ENCODE measurements at regions not wholly inside any gene's neighbourhood (a gene's known extent, or its start where the extent isn't known, plus 50 kb on each side); places are given as distances from the start of the nearest gene placed in this dataset.

DNA sequence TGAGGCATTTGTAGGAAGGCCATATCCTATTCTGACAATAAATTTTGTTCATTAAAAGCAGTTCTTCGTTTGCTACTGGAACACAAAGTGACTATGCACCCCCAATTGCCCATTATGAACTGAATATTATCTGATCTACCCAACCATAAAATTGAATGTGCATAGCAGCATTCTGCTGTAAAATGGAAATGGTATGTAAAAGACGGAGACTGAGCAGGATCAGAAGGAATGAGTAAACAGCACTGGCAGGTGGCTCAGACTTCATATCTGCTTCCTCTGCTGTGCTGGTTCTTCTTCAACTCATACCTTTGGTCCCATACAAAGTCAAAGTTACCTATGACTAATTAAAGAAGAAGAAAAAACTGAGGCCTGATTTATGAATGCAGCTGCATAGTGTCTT lies 339.5 kb downstream of the PLA2G4A start:
- Histone ChIP-seq H3K4me1 (ENCODE audit: insufficient read depth, poor library complexity, severe bottlenecking) (no peaks in the 10 kb centered on the region), H3K27me3 (ENCODE audit: insufficient read depth, poor library complexity, severe bottlenecking) (no peaks in the 10 kb centered on the region), H3K36me3 (ENCODE audit: low read depth) (no peaks in the 10 kb centered on the region), H3K9me3 (ENCODE audit: severe bottlenecking) (no peaks in the 10 kb centered on the region), H3K27ac (ENCODE audit: poor library complexity, severe bottlenecking) (no peak overlapping the region), H3K4me3 (ENCODE audit: severe bottlenecking) (no peak overlapping the region)
- TF ChIP-seq, protein P1, sequence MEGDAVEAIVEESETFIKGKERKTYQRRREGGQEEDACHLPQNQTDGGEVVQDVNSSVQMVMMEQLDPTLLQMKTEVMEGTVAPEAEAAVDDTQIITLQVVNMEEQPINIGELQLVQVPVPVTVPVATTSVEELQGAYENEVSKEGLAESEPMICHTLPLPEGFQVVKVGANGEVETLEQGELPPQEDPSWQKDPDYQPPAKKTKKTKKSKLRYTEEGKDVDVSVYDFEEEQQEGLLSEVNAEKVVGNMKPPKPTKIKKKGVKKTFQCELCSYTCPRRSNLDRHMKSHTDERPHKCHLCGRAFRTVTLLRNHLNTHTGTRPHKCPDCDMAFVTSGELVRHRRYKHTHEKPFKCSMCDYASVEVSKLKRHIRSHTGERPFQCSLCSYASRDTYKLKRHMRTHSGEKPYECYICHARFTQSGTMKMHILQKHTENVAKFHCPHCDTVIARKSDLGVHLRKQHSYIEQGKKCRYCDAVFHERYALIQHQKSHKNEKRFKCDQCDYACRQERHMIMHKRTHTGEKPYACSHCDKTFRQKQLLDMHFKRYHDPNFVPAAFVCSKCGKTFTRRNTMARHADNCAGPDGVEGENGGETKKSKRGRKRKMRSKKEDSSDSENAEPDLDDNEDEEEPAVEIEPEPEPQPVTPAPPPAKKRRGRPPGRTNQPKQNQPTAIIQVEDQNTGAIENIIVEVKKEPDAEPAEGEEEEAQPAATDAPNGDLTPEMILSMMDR (IDR thresholded peaks at IDR 0.05; ENCODE audit: poor library complexity, severe bottlenecking): no peak
- ATAC-seq (ENCODE audit: low read depth) (no peak), DNase-seq (ENCODE audit: low spot score) (no peak)

GRCh38 chr1:187185389-187185788 lies 356.6 kb downstream of the PLA2G4A start:
- H3K9me3 ChIP-seq (ENCODE audit: severe bottlenecking): no peaks in the 10 kb centered on the region
- no peak for DNase-seq (ENCODE audit: low spot score)
- H3K4me1 ChIP-seq (ENCODE audit: insufficient read depth, poor library complexity, severe bottlenecking): no peaks in the 10 kb centered on the region
- no peak overlapping the region for H3K4me3 ChIP-seq (ENCODE audit: severe bottlenecking)
- TF ChIP-seq, protein P1 (IDR thresholded peaks at IDR 0.05; ENCODE audit: poor library complexity, severe bottlenecking): no peak
- no peaks in the 10 kb centered on the region for H3K27me3 ChIP-seq (ENCODE audit: insufficient read depth, poor library complexity, severe bottlenecking)
- ATAC-seq (ENCODE audit: low read depth): no peak
- H3K27ac ChIP-seq (ENCODE audit: poor library complexity, severe bottlenecking): no peak overlapping the region
- H3K36me3 ChIP-seq (ENCODE audit: low read depth): no peaks in the 10 kb centered on the region

- ATAC-seq (ENCODE audit: low read depth): no peak
- no peak for DNase-seq (ENCODE audit: low spot score)
- TF ChIP-seq, protein P1 (IDR thresholded peaks at IDR 0.05; ENCODE audit: poor library complexity, severe bottlenecking): no peak
- H3K36me3 ChIP-seq (ENCODE audit: low read depth): no peaks in the 10 kb centered on the region
- no peaks in the 10 kb centered on the region for H3K4me1 ChIP-seq (ENCODE audit: insufficient read depth, poor library complexity, severe bottlenecking)
- no peak overlapping the region for H3K4me3 ChIP-seq (ENCODE audit: severe bottlenecking)
- no peaks in the 10 kb centered on the region for H3K27me3 ChIP-seq (ENCODE audit: insufficient read depth, poor library complexity, severe bottlenecking)
- no peaks in the 10 kb centered on the region for H3K9me3 ChIP-seq (ENCODE audit: severe bottlenecking)
- no peak overlapping the region for H3K27ac ChIP-seq (ENCODE audit: poor library complexity, severe bottlenecking)
Observed at GRCh38 chr1:187197685-187198084, 368.9 kb downstream of the PLA2G4A start.

GRCh38 chr1:187203257-187203656 lies 374.5 kb downstream of the PLA2G4A start:
- Histone ChIP-seq H3K27me3 (ENCODE audit: insufficient read depth, poor library complexity, severe bottlenecking) (no peaks in the 10 kb centered on the region), H3K27ac (ENCODE audit: poor library complexity, severe bottlenecking) (no peak overlapping the region), H3K9me3 (ENCODE audit: severe bottlenecking) (no peaks in the 10 kb centered on the region), H3K4me3 (ENCODE audit: severe bottlenecking) (no peak overlapping the region), H3K4me1 (ENCODE audit: insufficient read depth, poor library complexity, severe bottlenecking) (no peaks in the 10 kb centered on the region), H3K36me3 (ENCODE audit: low read depth) (no peaks in the 10 kb centered on the region)
- TF ChIP-seq, protein P1 (IDR thresholded peaks at IDR 0.05; ENCODE audit: poor library complexity, severe bottlenecking): no peak
- DNase-seq (ENCODE audit: low spot score) (no peak), ATAC-seq (ENCODE audit: low read depth) (peak; percentile 84)

- no peak overlapping the region for H3K4me3 ChIP-seq (ENCODE audit: severe bottlenecking)
Observed at GRCh38 chr1:187212377-187212776, 383.6 kb downstream of the PLA2G4A start.

More at GRCh38 chr1:187212377-187212776, 383.6 kb downstream of the PLA2G4A start:
- ATAC-seq (ENCODE audit: low read depth): no peak
- Histone ChIP-seq H3K36me3 (ENCODE audit: low read depth) (no peaks in the 10 kb centered on the region), H3K4me1 (ENCODE audit: insufficient read depth, poor library complexity, severe bottlenecking) (no peaks in the 10 kb centered on the region), H3K27me3 (ENCODE audit: insufficient read depth, poor library complexity, severe bottlenecking) (no peaks in the 10 kb centered on the region), H3K27ac (ENCODE audit: poor library complexity, severe bottlenecking) (no peak overlapping the region), H3K9me3 (ENCODE audit: severe bottlenecking) (no peaks in the 10 kb centered on the region)
- TF ChIP-seq, protein P1 (IDR thresholded peaks at IDR 0.05; ENCODE audit: poor library complexity, severe bottlenecking): no peak
- no peak for DNase-seq (ENCODE audit: low spot score)
